ENCODE measurements at regions not wholly inside any gene's neighbourhood (a gene's known extent, or its start where the extent isn't known, plus 50 kb on each side); places are given as distances from the start of the nearest gene placed in this dataset.

DNA sequence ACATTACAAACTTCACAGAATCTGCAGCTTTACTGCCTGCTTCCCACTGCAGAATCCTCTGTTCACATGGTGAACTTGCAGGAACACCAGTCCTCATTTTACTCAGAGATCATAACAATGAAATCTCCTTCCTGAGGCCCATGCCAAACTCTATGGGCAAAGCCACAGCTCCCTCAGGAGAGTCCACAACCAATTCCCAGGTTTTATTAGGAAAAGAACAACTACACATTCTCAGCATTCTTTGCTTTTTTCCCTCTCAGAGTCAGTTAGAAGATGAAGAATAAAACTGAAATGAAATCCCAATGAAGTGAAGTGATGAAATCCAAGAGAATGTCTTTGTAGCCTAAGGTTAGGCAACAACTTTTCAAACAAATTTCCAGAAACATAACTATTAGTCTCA is 233.7 kb downstream of the DSEL start:
- DNase-seq: no peak

DNA sequence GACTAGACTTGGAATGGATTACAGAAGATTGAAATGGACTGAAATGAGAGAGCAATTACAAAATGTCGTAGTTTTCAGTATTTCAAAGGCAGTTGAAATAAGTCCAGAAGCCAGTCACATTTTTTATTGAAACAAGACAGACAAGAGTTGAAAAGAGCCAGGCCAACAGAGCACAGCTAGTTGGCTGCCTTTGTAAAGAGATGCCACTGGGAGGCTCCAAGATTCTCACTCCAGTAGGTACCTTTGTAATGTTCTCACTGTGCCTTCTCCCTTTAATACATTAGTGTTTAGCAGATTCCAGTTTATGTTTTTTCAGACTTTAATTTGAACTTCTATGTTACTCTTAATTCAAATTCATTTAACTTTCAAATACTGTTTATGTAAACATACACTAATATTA is 234.8 kb downstream of the DSEL start:
- DNase-seq: no peak

DNA sequence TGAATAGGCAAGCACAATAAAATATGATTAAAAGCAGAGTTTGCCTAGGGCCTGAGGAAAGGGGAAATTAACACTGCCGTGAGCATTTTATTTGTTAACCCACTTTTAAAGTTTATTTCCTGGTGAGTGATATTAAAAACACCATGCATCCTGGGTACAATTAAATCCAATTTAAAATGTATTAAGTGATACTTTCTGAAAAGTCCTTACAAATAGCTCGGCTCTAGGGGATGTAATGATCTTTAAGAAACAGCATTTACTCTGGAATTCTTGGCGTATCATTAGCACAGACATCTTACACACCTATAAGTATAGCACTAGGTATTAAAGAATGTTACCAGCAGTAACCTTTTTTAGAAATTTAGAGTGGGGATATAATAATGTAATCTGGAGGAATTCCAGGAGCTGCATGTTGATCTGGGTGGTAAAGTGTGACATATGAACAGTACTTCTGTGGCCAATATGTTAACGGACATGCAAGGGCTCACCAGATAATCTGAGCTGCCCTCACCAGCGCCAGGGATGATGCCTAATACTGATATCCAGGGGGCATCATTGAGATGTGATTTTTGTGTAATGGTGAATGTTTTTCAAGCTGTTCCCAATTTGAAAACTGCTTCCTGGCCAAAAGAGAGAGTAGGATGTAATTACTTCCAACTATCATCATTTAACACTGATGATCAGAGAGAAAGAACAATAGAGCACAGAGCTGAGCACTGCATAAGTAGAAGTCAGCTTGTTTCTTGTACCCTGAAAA is 235.9 kb downstream of the DSEL start:
- no peak for DNase-seq

DNA sequence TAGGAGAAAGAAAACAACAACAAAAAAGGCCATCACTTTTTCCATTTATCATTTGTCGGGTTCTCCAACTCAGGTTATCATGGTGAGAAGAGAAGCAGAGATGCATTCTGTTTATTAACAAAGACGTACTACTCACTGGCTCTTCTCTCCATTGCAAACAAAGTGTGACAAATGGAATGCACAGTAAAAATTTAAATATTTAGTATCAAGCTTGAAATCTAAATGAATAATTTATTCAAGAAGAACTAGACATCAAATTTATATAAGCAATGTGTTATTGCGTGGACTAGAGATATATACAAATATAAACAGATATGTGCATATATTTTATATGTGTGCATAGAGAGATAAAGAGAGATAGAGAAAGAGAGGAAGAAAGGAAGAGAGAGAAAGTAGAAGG is 236.5 kb downstream of the DSEL start:
- no peak for DNase-seq

DNA sequence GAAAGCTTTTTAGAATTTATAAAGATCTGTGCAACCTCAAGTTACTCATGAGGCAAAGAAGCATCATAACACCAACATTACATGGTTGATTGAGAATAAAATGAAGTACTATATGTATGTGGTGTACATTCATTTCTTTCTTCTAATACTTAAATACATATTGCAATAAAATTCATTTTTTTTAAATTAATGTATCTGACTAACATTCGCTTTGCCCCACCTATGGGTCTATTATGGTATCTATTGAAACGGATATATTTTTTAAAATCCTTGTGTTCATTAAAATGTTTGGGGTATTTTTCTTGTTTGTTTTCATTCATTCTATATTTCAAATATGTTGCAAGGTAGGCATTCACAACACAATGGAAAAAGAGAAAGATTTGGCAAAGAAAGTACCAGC is 237.5 kb downstream of the DSEL start:
- no peak for DNase-seq

DNA sequence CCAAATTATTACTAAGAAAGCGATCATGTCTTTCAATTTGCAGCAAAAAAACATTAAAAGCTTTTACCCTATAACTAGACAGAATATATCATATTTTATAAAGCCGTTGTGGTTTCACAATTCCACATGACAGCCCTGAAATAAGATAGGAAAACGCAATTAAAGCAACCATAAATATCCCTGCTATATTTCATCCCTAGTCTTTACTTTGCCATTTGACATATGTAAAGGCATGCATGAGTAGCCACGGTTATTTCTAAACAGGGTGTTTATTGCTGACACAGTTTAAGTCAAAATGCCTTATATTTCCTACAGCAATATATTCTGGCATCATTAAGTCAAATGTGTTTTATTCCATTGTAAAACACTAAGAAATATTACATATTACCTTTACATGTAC is 239.9 kb downstream of the DSEL start:
- DNase-seq: no peak

DNA sequence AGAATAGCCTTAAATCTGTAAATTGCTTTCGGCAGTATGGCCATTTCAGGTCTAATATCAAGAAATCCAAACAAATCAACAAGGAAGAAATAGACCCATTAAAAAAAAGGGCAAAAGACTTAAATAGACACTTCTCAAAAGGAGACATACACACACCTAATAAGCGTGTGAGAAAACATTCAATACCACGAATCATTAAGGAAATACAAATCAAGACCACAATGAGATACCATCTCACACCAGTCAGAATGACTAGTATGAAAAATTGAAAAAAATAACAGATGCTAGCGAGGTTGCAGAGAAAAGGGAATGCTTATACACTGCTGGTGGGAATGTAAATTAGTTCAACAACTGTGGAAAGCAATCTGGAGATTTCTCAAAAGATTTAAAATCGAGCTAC is 243.2 kb downstream of the DSEL start:
- no peak for DNase-seq

DNA sequence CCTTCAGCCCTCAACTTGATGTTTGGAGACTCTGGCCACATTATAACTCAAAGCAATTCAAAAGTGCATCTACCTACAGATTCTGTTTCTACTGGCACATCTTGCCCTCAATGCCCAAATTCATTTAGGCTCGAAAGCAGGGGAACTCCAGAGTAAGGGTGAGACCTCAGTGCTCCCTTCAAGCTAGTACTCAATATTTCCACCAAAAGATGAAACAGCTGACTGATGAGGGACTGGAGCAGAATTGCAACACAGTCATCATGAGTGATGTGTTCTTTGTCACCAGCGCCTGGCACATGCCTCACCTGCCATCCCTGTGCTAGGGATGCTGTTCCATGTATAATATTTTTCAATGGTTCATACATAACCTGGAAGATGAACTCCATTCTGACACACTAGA is 247.3 kb downstream of the DSEL start:
- DNase-seq: no peak

DNA sequence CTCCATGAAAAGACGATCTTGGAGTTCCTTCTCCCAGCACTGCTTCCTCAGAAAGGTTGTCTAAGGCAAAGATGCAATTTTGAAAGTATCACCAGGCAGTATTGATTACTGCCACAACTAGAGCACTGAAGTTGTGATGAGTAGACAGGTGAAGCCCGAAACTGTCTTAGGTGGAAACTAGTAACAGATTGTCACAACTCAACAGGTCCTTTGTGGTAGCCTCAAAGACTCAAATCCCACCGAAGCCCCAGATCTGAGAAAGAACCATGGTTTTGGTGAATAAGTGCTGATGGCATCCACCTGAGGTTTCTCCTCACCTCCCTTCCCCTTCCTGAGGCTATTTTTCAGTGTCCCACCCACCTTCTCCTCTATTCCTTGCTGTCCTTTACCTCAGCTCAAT is 248.0 kb downstream of the DSEL start:
- no peak for DNase-seq

DNA sequence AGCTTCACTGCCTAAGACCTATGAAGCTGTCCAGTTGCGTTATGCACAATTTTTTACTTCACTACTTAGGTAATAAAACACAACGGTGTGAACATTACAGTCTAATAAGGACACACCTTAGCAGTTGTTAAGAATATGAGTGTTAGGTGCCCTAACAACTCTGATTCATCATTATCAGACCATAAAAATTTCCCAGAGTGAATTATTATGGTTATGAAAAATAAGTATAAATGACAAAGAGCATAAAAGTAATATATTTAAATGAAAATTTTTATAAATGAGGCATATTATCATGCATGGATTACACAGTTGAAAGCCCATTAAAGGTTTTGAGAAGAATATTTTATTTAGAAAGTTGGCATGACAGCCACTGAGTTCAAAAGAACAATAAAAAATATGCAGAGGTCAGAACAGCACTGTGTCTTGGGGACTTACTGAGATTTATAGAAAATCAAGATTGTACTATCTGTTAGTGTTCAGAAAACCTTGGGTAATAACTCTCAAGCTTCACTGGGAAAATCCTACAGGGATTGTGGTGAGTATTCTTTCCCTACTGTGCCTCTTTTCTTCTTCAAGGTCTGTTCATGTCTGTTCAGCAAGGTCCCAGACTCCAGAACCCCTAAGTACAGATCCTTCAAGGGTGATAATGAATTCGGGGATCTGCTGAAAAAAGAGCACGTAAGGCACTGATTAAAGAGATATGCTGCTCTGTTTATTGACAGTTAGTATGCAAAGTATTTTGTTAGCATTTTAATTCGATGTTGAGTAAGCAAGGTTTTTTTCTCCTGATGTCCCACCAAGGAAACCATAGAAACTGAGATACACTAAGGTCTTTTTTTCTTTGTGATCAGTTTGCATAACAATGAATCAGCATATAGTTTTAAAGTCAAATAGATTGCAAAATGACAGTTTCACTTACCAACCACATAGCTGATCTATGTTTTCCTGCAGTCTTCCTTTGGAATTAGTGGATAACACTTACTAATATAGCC is 250.0 kb downstream of the DSEL start:
- no peak for DNase-seq

DNA sequence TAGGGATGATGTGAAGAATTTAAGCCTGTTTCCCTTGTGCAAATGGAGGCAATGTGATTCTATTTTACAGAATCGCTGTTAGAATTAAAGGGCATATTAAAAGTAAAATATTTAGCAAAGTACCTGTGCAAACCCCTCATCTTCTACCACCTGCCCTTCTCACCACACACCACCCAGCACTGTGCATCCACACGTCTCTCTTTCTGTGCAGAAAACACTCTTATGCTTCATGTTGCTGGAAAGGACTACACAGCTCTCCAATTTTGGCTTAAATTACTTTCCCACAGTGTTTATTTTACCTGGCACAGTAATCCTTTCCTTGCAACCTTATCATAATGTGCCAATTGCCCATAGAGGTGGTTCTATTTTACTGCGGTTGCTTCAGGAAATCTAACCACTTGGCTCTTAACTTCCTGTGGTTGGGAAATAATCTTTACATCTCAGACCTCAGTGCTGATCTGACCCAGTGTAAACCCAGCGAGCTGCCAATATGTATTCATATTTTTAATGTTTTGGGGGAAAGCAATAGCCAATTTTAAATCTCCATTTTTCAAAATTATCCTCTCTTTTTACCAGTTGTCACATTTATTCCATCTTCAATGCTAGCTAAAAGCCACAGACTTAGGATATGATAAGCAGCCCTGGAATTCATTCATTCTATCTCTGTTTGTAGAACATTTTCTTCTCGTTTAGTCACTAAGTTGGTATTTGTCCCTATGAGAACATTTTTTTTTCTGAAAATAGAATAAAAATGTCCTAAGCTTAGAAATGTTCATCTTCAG is 250.9 kb downstream of the DSEL start:
- no peak for DNase-seq

DNA sequence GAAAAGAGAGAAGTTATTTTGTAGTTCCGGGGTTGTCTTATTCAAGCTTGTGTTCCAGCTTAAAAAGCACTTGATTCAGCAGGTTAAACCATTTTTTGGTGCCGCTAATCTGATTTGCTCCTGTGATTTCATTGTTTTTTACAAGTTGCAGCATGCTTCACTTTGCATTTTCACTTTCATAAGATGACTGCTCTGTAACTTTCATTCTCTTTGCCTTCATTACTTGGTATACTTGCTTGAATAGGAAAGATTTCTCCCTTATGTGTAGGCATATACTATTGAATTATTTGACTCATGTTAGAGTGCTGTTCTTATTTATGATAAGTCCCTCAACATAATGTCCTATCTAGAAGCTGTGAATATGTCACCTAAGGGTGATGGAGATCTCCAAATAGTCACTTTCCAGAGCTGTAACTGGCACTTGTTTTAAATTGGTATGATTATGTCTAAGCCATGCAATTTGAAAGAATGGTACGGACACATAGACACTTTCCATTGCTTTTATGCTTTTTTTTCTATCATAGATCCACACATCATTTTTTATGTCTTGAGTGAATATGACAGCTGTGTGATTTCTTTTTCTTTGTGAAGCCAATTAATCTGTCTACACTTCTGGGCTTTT is 254.5 kb downstream of the DSEL start:
- no peak for DNase-seq

DNA sequence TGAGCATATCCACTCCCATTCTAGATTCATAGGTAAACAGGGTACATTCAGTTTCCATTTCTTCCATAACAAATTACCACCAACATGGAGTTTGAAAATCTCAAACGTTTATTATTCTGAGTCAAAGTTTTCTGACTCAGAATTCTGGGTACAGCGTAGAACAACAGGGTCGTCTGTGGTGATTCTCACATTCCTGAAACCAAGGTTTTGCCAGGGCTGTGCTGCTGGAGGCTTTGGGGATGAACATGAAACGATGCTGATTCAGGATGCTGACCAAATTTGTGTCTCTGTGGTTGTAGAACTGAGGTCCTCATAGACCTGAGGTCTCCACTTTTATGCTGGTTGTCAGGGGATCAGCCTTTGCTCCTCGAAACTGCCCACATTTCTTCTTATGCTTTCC is 255.7 kb downstream of the DSEL start:
- DNase-seq: no peak

DNA sequence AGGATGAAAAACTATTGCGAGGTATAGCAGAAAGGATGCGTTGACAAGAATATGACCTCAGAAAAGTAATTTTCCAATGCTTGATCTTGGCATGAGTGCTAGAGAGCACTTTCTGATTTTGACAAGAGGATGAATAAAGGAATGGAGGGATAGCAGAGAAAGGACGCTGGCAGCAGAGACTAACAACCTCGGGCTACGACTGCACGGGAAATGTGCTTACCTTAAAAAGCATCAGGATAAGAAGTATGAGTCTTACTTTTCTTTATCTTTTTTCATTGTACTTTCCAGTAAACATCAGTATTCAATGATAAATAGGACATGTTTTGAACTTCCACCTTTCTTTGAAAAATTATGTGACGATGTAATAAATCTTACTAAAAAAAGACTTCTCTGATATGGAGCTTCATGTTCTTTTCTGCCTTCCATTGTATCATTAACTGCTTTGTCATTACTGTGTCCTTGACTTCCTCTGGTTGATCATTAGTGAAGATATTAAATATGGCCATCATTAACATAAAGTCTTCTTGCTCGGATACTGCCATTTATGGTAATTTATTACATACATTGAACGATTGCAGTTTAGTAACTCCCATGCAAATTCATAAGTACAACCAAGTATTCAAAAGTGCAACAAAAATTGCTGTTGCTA is 265.6 kb downstream of the DSEL start:
- DNase-seq: no peak

DNA sequence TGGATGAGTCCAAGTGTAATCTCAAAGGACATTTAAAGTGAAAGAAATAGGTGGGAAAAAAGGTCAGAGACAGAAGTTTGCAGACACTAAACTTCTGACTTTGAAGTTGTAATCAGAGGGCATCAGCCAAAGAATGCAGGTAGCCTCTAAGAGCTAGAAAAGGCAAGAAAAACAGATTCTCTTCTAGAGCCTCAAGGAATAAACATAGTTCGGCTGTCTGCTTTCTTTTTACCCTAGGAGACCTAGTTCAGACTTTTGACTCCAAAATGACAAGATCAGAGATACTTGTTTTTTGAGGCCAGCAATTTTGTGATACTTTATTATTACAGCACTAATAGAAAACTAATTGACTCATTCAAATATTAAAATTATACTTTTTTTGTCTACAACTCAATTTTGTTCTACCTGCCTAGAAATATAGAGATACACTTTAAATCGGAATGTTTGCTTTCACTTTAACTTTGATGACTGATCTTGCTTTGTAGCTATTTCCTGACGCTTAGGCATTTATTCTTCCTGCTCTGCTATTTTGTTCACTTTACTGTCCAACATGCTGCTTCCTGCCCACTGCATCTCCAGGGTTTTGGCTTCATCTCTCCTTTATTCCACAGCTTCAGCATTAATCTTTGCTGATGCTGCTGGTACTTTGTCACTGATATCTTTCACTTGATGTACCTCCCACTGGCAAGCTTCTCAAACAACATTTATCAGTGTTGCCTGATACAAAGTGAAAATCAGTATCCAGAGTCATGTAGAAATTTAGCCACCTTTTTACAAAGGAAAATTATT is 272.5 kb downstream of the DSEL start:
- DNase-seq: no peak

DNA sequence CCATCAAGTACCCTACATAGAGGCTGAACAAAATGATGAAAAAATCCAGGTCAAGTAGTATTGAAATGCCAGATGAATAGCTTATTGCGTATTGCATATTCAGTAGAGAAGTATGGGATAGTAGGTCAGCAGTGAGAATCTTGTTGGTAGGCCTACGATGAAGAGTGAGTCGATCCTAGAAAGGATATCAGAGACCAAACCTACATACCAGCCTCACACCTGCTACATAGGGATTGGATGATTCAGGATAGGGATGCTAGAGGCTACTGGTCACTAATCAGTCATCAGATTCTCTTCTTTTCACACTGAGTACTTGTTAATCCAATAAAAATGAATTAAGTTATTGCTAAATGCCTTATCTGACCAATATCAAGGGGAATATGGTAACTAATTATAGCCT is 274.5 kb downstream of the DSEL start:
- DNase-seq: no peak

DNA sequence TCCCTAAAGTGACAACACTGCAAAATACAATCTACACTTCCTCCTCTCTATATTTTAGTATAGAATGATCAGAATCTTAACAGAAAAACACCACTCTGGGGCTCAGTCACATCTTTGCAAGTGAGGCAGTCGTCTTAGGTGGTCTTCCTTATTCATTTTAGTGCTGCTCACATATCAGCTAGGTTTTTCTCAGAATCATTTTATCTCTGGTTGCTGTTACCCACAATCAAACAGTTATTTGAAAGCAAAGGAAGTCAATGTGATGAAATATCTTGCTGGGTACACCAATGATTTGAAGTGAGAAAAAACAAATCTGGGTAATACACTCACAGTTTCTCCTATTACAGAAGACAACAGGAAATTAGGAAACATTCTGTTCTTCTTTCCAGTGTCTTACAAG is 275.2 kb downstream of the DSEL start:
- DNase-seq: no peak

DNA sequence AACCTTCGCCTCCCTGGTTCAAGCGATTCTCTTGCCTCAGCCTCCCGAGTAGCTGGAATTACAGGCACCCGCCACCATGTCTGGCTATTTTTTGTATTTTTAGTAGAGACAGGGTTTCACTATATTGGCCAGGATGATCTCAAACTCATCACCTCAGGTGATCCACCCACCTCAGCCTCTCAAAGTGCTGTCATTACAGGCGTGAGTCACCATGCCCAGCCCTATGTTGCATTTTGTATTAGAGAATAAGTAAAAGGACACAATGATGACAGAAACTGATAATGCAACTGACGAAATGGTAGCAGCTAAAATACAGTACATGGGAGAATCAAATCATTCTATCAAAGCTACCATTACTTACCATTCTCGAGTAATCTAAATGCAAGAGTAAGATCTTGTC is 276.7 kb downstream of the DSEL start:
- DNase-seq: no peak

DNA sequence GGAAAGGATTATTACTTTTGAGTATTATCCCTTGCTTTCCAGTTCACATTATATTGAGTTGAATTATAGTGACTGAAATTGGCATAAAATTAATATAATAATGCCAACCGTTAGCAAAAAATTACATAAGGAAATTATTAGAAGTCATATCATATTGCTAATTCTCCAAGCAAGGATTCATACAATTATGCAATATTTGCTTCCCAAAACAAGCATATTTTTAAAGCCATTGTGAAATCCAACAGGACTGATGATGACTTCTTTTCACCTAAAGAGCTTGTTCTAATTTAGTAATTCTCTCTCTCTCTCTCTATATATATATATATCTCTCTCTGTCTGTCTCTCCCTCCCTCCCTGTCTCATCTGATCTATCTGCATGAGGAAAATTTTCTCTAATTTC is 283.5 kb downstream of the DSEL start:
- no peak for DNase-seq

DNA sequence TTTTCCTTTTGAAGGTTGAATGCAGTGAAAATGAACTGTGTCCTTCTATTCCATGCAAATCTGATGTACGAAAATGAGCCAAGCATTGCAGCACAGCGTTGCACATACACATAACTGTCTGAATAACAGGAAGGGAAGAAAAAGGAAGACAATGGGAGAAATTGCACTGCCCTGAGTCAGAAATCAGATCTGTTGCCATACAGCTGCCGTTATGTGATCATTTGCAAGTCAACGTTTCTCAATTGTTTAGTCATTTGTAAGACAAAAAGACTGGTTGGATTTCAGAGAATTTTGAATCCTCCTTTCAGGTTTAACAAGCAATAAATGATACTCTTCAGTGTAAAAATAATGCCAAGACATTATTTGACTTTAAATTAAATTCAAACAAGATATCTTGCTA is 284.1 kb downstream of the DSEL start:
- DNase-seq: no peak

DNA sequence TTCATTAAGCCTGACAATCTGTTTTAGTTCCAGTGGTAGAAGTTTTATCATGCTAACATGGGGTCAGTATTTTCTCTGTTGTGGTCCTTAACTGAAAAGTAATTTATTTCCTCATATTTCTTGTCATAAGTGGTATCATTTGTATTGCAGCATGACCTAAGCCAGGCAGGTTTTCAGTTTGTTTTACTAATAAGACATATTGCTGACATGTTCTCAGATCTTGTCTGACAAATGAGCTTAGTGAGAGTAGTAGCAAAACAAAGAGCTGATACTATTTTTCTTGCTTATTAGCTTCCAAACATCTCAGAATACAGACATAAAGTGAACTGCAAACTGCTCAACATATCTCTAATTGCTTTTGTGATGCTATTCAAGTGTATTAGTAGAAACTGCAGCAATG is 293.6 kb downstream of the DSEL start:
- DNase-seq: no peak

DNA sequence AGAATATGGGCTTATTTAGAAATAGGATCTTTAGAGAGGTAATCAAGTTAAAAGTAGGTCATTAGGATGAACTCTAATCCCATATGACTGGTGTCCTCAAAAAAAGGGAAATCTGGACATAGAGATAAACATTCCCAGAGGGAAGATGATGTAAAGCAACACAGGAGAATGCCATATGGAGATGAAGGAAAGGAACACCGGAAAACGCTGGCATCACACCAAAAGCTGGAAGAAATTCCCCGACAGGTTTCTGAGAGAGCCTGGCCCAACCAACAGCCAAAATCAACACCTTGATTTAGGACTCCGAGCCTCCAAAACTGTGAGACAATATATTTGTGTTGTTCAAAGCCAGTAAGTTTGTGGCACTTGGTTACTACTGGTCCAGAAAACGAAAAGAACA is 296.7 kb downstream of the DSEL start:
- no peak for DNase-seq
